22Rv1 (cell line): ENCODE measurements at regions not wholly inside any gene's neighbourhood (a gene's known extent, or its start where the extent isn't known, plus 50 kb on each side); places are given as distances from the start of the nearest gene placed in this dataset.

Experiments
- CTCF ChIP-seq: fragments of 450-650 bp; IDR thresholded peaks from 2 replicates; pipeline ENCODE4 v1.5.1; 2017; ENCODE audit warnings: mild to moderate bottlenecking
- ZFX ChIP-seq: fragments of 450-650 bp; IDR thresholded peaks from 2 replicates; pipeline ENCODE4 v1.6.1; 2017; ENCODE audit warnings: antibody characterized with exemption, borderline replicate concordance

DNA sequence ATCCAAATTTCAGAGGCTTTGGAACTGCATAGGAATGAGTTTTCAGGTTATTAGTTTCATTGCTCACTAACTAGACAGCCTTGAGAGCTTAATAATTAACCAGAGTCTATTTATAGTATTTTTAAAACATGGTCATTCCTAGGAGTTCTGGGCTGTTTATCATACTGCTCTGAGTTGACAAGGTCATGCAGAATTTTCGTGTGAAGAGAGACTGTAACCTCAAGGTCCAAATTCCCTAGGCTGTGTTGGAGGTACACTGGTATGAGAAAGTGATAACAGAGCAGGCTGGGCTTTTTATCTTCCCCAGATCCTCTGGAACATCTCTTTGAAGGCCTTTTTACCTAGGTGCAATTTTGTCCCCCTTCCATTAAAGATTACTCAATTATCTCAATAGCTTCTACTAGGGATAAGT, 736.3 kb downstream of the LTN1 start:
- no peak for TF ChIP-seq CTCF
- no peak for TF ChIP-seq ZFX
